ENCODE measurements at regions not wholly inside any gene's neighbourhood (a gene's known extent, or its start where the extent isn't known, plus 50 kb on each side); places are given as distances from the start of the nearest gene placed in this dataset.

- no peak for TF ChIP-seq CTCF (IDR thresholded peaks at IDR 0.05)
- TF ChIP-seq POLR2A (IDR thresholded peaks at IDR 0.05): no peak
These were observed 50.5 kb upstream of the ZNF438 start for GRCh38 chr10:31081937-31082840.
